Right renal cortex interstitium (tissue), 3 donors: ENCODE measurements at regions not wholly inside any gene's neighbourhood (a gene's known extent, or its start where the extent isn't known, plus 50 kb on each side); places are given as distances from the start of the nearest gene placed in this dataset.

Experiments used
- DNase-seq, 3 donors: peaks; one replicate each; pipeline ENCODE4 v3.0.0-alpha.2; 2013; ENCODE audit warnings: low read depth in 3 of 3, low spot score in 2 of 3

- no peak for DNase-seq
Observed at GRCh38 chr12:107271523-107271922, 178.2 kb upstream of the CRY1 start.

GRCh38 chr12:107275530-107275929, 182.2 kb upstream of the CRY1 start:
- DNase-seq, result no peak

- no peak for DNase-seq
Observed at GRCh38 chr12:107277855-107278254, 184.5 kb upstream of the CRY1 start.

- no peak for DNase-seq
Observed at GRCh38 chr12:107282628-107283027, 189.3 kb upstream of the CRY1 start.

GRCh38 chr12:107283652-107284051, 190.3 kb upstream of the CRY1 start:
- DNase-seq, result no peak

- no peak for DNase-seq
Observed at GRCh38 chr12:107284692-107285091, 191.3 kb upstream of the CRY1 start.

- DNase-seq, result no peak
Observed at GRCh38 chr12:107287436-107288413, 194.4 kb upstream of the CRY1 start.

- DNase-seq, result no peak
Observed at GRCh38 chr12:107288414-107289127, 195.2 kb upstream of the CRY1 start.

- no peak for DNase-seq
Observed at GRCh38 chr12:107291018-107291417, 197.7 kb upstream of the CRY1 start.

GRCh38 chr12:107296681-107297089, 203.3 kb upstream of the CRY1 start:
- DNase-seq, result no peak

GRCh38 chr12:107302649-107303341, 209.4 kb upstream of the CRY1 start:
- no peak for DNase-seq

- no peak for DNase-seq
Observed at GRCh38 chr12:107304588-107305532, 211.5 kb upstream of the CRY1 start.

- no peak for DNase-seq
Observed at GRCh38 chr12:107306141-107306659, 212.9 kb upstream of the CRY1 start.

- DNase-seq, result no peak
Observed at GRCh38 chr12:107308310-107308709, 215.0 kb upstream of the CRY1 start.

GRCh38 chr12:107309020-107309419, 215.7 kb upstream of the CRY1 start:
- no peak for DNase-seq

- DNase-seq, result no peak
Observed at GRCh38 chr12:107310621-107311020, 217.3 kb upstream of the CRY1 start.

- DNase-seq, result no peak
Observed at GRCh38 chr12:107311682-107312081, 218.3 kb upstream of the CRY1 start.

- DNase-seq, result peak in 1 of 3 donors; percentile 72
Observed at GRCh38 chr12:107317751-107318555, 224.6 kb upstream of the CRY1 start.

GRCh38 chr12:107318556-107318805, 225.1 kb upstream of the CRY1 start:
- DNase-seq, result no peak
